Esophagus squamous epithelium (tissue), 5 donors: ENCODE measurements at regions not wholly inside any gene's neighbourhood (a gene's known extent, or its start where the extent isn't known, plus 50 kb on each side); places are given as distances from the start of the nearest gene placed in this dataset.

ENCODE experiments used
- DNase-seq: peaks from one replicate; lab custom pipeline; 2025; lab: John Stamatoyannopoulos, UW
- H3K27ac ChIP-seq, 4 donors: fragments of 200-600 bp; sonication (generic); one replicate each; pipeline ENCODE4 v1.5.1; 2016 to 2019; ENCODE audit warnings: mild to moderate bottlenecking in 1 of 4
- H3K27me3 ChIP-seq, 4 donors: fragments of 200-600 bp; sonication (generic); 1 replicate in 3 of 4; 2 replicates in 1 of 4; pipeline versions ENCODE4 v1.5.1 to v1.6.0; 2017 to 2021; ENCODE audit warnings: antibody characterized with exemption in 1 of 4
- H3K36me3 ChIP-seq, 3 donors: fragments of 200-600 bp; sonication (generic); one replicate each; pipeline ENCODE4 v1.5.1; 2016 to 2019
- H3K4me1 ChIP-seq, 3 donors: fragments of 200-600 bp; sonication (generic); one replicate each; pipeline ENCODE4 v1.5.1; 2017 to 2019
- H3K4me3 ChIP-seq, 4 donors: fragments of 200-600 bp; sonication (generic); 1 replicate in 3 of 4; 2 replicates in 1 of 4; pipeline ENCODE4 v1.5.1; 2016 to 2019; ENCODE audit warnings: mild to moderate bottlenecking in 2 of 4, moderate library complexity in 1 of 4
- H3K9me3 ChIP-seq, 3 donors: fragments of 200-600 bp; sonication (generic); one replicate each; pipeline ENCODE4 v1.5.1; 2016 to 2019
- POLR2A ChIP-seq, 4 donors: fragments of 450-650 bp; IDR thresholded peaks; one replicate each; pipeline ENCODE4 v1.6.1; 2017; ENCODE audit warnings: antibody characterized with exemption in 4 of 4, mild to moderate bottlenecking in 4 of 4, moderate library complexity in 3 of 4
- WGBS, 2 donors: methylation state at CpG; one replicate each; pipeline ENCODE4 v1.1.5; 2018; 5-methylcytosine and 5-hydroxymethylcytosine counted together
- intact Hi-C: fragments of 100-400 bp; cut with DNase I; formaldehyde crosslinking; loops from one replicate; pipeline ENCODE4 v1.15.0; 2022
- TF ChIP-seq, protein P1 (sequence below), 6 experiments: fragments of 450-650 bp in 4 of 6; fragments of 200-600 bp in 2 of 6; sonication (generic) in 2 of 6; IDR thresholded peaks; one replicate each; pipeline ENCODE4 v1.5.1; 2016 to 2019; ENCODE audit warnings: antibody characterized with exemption in 6 of 6, mild to moderate bottlenecking in 4 of 6, moderate library complexity in 4 of 6
- donor health status: DM: yes; HTN: yes; CAD: no.

GRCh38 chr9:7297521-7297920, 502.1 kb downstream of the DMAC1 start:
- TF ChIP-seq, protein P1, sequence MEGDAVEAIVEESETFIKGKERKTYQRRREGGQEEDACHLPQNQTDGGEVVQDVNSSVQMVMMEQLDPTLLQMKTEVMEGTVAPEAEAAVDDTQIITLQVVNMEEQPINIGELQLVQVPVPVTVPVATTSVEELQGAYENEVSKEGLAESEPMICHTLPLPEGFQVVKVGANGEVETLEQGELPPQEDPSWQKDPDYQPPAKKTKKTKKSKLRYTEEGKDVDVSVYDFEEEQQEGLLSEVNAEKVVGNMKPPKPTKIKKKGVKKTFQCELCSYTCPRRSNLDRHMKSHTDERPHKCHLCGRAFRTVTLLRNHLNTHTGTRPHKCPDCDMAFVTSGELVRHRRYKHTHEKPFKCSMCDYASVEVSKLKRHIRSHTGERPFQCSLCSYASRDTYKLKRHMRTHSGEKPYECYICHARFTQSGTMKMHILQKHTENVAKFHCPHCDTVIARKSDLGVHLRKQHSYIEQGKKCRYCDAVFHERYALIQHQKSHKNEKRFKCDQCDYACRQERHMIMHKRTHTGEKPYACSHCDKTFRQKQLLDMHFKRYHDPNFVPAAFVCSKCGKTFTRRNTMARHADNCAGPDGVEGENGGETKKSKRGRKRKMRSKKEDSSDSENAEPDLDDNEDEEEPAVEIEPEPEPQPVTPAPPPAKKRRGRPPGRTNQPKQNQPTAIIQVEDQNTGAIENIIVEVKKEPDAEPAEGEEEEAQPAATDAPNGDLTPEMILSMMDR (IDR thresholded peaks at IDR 0.05), result no peak
- no peak for TF ChIP-seq POLR2A (IDR thresholded peaks at IDR 0.05)
- intact Hi-C loops, result no loop called here
- H3K4me3 ChIP-seq, result no peak overlapping the region
- DNase-seq, result no peak
- no peaks in the 10 kb centered on the region for H3K4me1 ChIP-seq
- H3K9me3 ChIP-seq, result no peaks in the 10 kb centered on the region
- H3K27me3 ChIP-seq, result no peaks in the 10 kb centered on the region
- no peak overlapping the region for H3K27ac ChIP-seq
- H3K36me3 ChIP-seq, result no peaks in the 10 kb centered on the region
- WGBS, 2 donors, result 86 to 92% methylated on average over 1 of the region's 1 CpG

DNA sequence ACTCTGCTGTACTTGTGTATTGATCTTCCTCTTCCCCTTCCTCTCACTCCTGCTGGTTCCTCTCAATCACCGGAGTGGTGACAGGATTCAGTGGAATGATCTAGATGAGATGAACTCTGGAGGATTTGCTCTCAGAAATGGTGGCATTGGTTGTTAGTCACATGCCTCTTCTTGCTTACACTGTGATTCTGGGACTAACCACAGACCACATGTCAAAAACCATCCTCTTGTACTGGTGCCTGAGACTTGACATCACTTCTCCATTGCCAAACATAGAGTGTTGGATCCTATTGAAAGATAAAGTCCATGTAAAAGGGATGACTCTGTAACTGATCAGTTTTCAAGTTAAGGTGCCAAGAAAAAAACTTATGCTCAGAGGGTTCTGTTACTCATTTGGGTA, 506.5 kb downstream of the DMAC1 start:
- H3K4me3 ChIP-seq, result no peak overlapping the region
- WGBS, 2 donors, result 67 to 92% methylated on average over 1 of the region's 1 CpG
- no peak overlapping the region for H3K27ac ChIP-seq
- H3K27me3 ChIP-seq, result no peaks in the 10 kb centered on the region
- TF ChIP-seq, protein P1 (IDR thresholded peaks at IDR 0.05), result no peak
- TF ChIP-seq POLR2A (IDR thresholded peaks at IDR 0.05), result no peak
- DNase-seq, result no peak
- intact Hi-C loops, result no loop called here
- H3K36me3 ChIP-seq, result no peaks in the 10 kb centered on the region
- H3K4me1 ChIP-seq, result no peaks in the 10 kb centered on the region
- no peaks in the 10 kb centered on the region for H3K9me3 ChIP-seq

DNA sequence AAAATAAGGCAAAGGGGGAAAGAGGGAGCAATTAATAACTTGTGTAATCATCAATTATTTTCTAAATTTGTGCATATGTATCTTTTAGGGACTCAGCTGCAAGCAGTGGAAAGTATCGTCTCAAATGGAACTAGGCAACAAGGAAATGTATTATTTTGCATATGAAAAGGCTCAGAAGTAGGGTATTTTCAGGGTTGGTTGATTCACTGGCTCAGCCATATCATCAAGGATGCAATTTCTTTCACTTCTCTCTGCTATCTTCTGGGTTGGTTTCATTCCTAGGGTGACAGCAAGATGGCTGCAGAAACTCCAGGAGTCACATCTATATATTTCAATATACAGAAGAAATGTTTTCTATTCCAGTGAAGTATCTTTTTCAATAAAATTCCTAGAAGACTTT, 509.8 kb downstream of the DMAC1 start:
- WGBS, 2 donors, result 47 to 48% methylated on average over 1 of the region's 1 CpG
- TF ChIP-seq POLR2A (IDR thresholded peaks at IDR 0.05), result no peak
- TF ChIP-seq, protein P1 (IDR thresholded peaks at IDR 0.05), result no peak
- H3K4me3 ChIP-seq, result no peak overlapping the region
- H3K4me1 ChIP-seq, result no peaks in the 10 kb centered on the region
- H3K9me3 ChIP-seq, result no peaks in the 10 kb centered on the region
- H3K27me3 ChIP-seq, result no peaks in the 10 kb centered on the region
- DNase-seq, result no peak
- intact Hi-C loops, result no loop called here
- H3K36me3 ChIP-seq, result no peaks in the 10 kb centered on the region
- H3K27ac ChIP-seq, result no peak overlapping the region

- no peak for DNase-seq
- H3K27ac ChIP-seq, result no peak overlapping the region
- H3K4me1 ChIP-seq, result no peaks in the 10 kb centered on the region
- no peaks in the 10 kb centered on the region for H3K36me3 ChIP-seq
- intact Hi-C loops, result no loop called here
- H3K27me3 ChIP-seq, result no peaks in the 10 kb centered on the region
- H3K4me3 ChIP-seq, result no peak overlapping the region
- no peak for TF ChIP-seq POLR2A (IDR thresholded peaks at IDR 0.05)
- TF ChIP-seq, protein P1 (IDR thresholded peaks at IDR 0.05), result no peak
- no peaks in the 10 kb centered on the region for H3K9me3 ChIP-seq
Observed at GRCh38 chr9:7287986-7288385, 511.6 kb downstream of the DMAC1 start.

GRCh38 chr9:7287065-7287464, 512.5 kb downstream of the DMAC1 start:
- WGBS, 2 donors, result 64 to 67% methylated on average over 4 of the region's 4 CpGs
- Histone ChIP-seq H3K27me3 (no peaks in the 10 kb centered on the region), H3K4me3 (no peak overlapping the region), H3K9me3 (no peaks in the 10 kb centered on the region), H3K36me3 (no peaks in the 10 kb centered on the region), H3K4me1 (no peaks in the 10 kb centered on the region), H3K27ac (no peak overlapping the region)
- intact Hi-C loops, result no loop called here
- no peak for TF ChIP-seq POLR2A (IDR thresholded peaks at IDR 0.05)
- TF ChIP-seq, protein P1 (IDR thresholded peaks at IDR 0.05), result no peak
- no peak for DNase-seq
